GM12873 (cell line): ENCODE measurements at regions not wholly inside any gene's neighbourhood (a gene's known extent, or its start where the extent isn't known, plus 50 kb on each side); places are given as distances from the start of the nearest gene placed in this dataset.

Experiments
- CTCF ChIP-seq: IDR thresholded peaks from 2 replicates; pipeline ENCODE4 v1.5.1; 2012; ENCODE audit warnings: low read depth, mild to moderate bottlenecking, moderate library complexity, low read length, control low read depth; ENCODE audit not compliant: insufficient read depth; ENCODE audit errors: missing control alignments

DNA sequence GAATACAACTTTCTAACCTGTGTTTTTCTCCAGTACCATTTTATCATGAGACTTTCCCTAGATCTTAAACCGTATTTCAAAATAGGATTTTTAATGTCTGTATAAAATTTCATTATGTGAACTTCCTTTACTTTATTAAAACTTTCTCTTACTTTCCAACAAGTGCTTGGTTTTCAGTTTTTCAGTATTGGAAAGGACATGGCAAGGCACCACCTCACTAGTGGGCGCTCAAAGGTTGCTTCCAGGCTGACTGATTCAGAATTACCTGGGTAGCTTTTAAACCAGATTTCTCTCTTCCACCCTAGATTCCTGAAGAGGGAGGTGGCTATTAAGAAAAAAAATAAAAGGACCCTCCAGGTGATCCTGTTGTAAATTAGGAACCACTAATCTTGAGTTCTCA, 236.6 kb downstream of the SOX2 start:
- TF ChIP-seq CTCF, result peak; percentile 6

- TF ChIP-seq CTCF, result no peak
Measured at GRCh38 chr3:181952221-181952620, 240.5 kb downstream of the SOX2 start.

- TF ChIP-seq CTCF, result no peak
Measured at GRCh38 chr3:181952929-181953328, 241.2 kb downstream of the SOX2 start.

DNA sequence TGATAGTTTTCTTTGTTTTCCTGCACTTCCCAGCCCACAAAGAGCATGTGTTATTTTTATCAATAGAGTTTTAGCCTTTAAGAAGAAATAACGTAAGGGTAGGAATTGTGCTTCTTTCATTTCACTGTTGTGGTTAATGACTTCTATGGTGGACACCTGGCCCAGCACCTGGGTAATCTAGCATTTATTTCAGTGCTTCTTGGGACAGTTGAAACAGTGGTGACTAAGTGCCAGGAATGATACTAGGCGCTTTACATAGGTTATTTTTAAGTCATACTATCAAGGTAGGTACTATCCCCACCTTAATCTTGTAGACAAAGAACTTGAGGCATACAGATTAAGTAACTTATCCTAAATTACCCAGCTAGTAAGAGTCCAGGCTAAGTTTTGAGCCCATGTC, 243.8 kb downstream of the SOX2 start:
- no peak for TF ChIP-seq CTCF

- TF ChIP-seq CTCF, result no peak
Measured at GRCh38 chr3:181956122-181956521, 244.4 kb downstream of the SOX2 start.

GRCh38 chr3:181966393-181966792, 254.7 kb downstream of the SOX2 start:
- TF ChIP-seq CTCF, result no peak

DNA sequence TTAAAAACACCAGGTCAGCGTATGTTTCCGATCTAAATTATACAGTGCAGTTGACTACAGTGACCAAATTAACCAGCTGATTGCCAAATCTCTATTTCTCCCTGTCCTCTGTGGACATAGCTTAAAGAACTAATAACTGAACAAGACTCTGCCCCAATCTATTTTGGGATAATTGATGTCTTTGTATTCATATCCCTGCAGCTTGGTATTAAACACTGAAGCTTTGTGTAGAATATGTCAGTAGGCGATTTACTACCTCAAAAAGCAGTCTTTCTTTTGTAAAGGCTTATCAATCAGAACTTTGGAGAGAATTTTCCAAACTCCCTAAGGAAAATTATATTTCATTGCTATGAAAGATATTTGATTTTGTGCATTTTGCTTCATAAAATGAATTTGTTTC, 258.2 kb downstream of the SOX2 start:
- TF ChIP-seq CTCF, result no peak

DNA sequence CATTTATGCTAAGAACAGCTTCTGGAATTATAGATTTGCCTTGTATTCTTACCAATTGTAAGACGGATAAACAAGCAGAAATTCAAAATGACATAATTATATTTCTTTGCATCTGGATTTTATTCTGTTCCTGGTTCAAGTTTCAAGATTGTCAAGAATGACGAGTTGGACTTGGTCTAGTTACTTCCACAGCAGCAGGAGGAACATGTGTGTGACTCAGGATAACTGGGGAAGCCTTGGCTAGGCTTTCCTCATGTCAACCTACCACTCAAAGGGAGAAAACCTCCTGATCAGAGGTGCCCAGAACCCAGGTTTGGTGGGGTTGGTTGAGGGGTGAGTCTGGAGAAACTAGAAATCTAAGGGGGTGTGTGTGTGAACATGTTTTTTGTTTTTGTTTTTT, 259.7 kb downstream of the SOX2 start:
- no peak for TF ChIP-seq CTCF
